ENCODE measurements at regions not wholly inside any gene's neighbourhood (a gene's known extent, or its start where the extent isn't known, plus 50 kb on each side); places are given as distances from the start of the nearest gene placed in this dataset.
A peak's percentile ranks its signal among the peaks of the same experiment; 100 is the strongest.

DNA sequence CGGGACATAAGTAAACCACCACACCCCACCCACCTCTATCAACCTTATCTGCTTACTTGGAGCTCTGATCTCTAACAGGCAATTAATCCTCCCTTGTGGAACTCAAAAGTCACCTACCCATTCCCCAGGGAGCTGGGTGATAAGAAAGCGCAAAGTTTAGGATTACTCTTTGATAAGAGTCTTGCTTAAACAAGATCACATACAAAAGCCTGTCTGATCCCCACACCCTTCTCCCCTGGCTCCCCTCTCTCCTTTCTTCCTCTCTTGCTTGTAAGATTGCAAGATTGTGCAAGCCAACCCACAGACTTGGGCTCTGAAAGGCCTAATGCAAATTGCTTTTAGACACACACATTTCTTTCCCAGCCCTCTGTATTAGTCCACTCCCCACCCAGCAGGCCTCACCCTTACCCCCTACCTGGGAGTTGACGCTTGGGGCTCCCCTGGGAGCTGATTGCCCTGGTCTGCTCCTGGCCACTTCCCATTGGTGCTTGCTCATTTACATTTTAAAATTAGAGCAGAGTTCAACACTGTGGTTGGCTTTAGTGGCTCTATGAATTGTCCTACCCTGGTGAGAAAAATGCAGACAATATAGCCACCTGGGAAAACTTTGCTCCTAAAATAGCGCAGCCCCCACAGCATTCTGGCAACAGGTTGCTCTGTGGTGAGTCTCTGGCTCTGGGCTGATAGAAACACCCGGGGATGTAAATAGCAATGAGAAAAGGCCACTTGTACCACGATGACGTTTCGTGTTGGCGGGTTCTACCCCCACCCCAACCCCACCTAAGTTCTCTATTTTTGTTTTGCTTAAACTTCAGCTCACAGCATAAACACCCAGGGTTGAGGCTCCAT, 58.9 kb upstream of the EPCAM start:
- TF ChIP-seq, protein P1, sequence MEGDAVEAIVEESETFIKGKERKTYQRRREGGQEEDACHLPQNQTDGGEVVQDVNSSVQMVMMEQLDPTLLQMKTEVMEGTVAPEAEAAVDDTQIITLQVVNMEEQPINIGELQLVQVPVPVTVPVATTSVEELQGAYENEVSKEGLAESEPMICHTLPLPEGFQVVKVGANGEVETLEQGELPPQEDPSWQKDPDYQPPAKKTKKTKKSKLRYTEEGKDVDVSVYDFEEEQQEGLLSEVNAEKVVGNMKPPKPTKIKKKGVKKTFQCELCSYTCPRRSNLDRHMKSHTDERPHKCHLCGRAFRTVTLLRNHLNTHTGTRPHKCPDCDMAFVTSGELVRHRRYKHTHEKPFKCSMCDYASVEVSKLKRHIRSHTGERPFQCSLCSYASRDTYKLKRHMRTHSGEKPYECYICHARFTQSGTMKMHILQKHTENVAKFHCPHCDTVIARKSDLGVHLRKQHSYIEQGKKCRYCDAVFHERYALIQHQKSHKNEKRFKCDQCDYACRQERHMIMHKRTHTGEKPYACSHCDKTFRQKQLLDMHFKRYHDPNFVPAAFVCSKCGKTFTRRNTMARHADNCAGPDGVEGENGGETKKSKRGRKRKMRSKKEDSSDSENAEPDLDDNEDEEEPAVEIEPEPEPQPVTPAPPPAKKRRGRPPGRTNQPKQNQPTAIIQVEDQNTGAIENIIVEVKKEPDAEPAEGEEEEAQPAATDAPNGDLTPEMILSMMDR (IDR thresholded peaks at IDR 0.05) = no peak
- TF ChIP-seq POLR2A (IDR thresholded peaks at IDR 0.05) (no peak), POLR2AphosphoS5 (IDR thresholded peaks at IDR 0.05) (peak in 2 of 3 donors; percentile 2 to 62), EP300 (IDR thresholded peaks at IDR 0.05) (no peak)

All from stomach (tissue), 4 donors.